HepG2 (cell line): ENCODE measurements at regions not wholly inside any gene's neighbourhood (a gene's known extent, or its start where the extent isn't known, plus 50 kb on each side); places are given as distances from the start of the nearest gene placed in this dataset.

Source experiments
- ATAC-seq: fragments of 200-7000 bp; cut with Tn5 transposase; 3 replicates; pipeline ENCODE4 v1.9.1; 2020; ENCODE audit warnings: mild to moderate bottlenecking, moderate library complexity
- BruUV-seq: library from RNA; stranded (reverse); fragments of 400-500 nt; replicated peaks from 2 replicates; lab custom pipeline; 2021; lab: Mats Ljungman, UMichigan
- CTCF ChIA-PET: fragments of 300-600 bp; formaldehyde crosslinking; extraction: SDS; loops from one replicate; lab custom pipeline; 2021; ENCODE audit warnings: low total read pairs, inconsistent platforms, low intra/inter-chr PET ratio; lab: Yijun Ruan, JAX
- POLR2A ChIA-PET: fragments of 350-600 bp; sonication (Branson Sonifier 250); formaldehyde crosslinking; loops from one replicate; lab custom pipeline; 2020; ENCODE audit warnings: antibody characterized with exemption, inconsistent platforms; lab: Yijun Ruan, JAX
- DNase-seq: peaks from one replicate; pipeline ENCODE4 v3.0.0-alpha.2; 2015; ENCODE audit warnings: low spot score
- FAIRE-seq: peaks from 3 replicates; lab custom pipeline; 2011; peaks lifted over from hg19 to GRCh38; lab: Jason Lieb, UNC
- H2AFZ ChIP-seq: one replicate; pipeline ENCODE4 v1.6.1; 2011; ENCODE audit warnings: low read length, inconsistent platforms
- H3K27ac ChIP-seq: fragments of 300-600 bp; 3 replicates; pipeline ENCODE4 v1.8.0; 2011; ENCODE audit warnings: mixed run types, mild to moderate bottlenecking, mixed read lengths, low read length, inconsistent platforms; ENCODE audit not compliant: insufficient read depth; ENCODE audit errors: extremely low read length
- H3K27me3 ChIP-seq, 2 experiments: fragments of 200-600 bp in 1 of 2; 2 replicates in 1 of 2; 3 replicates in 1 of 2; pipeline versions ENCODE4 v1.6.0 to v1.8.0; 2011; ENCODE audit warnings: low read length in 2 of 2, mild to moderate bottlenecking in 2 of 2, moderate library complexity in 2 of 2, inconsistent platforms in 1 of 2; ENCODE audit not compliant: insufficient read depth in 2 of 2, control insufficient read depth in 1 of 2
- H3K36me3 ChIP-seq, 2 experiments: fragments of 200-600 bp in 1 of 2; replicated peaks in 1 of 2; 2 replicates in 1 of 2; 3 replicates in 1 of 2; pipeline versions ENCODE4 v1.5.1 to v1.8.0; 2011; ENCODE audit warnings: low read length in 2 of 2, inconsistent platforms in 1 of 2; ENCODE audit not compliant: insufficient read depth in 2 of 2, control insufficient read depth in 1 of 2
- H3K4me1 ChIP-seq: 2 replicates; pipeline ENCODE4 v1.5.1; 2012; ENCODE audit warnings: low read length, inconsistent platforms; ENCODE audit not compliant: insufficient read depth
- H3K4me2 ChIP-seq: 2 replicates; pipeline ENCODE4 v1.6.0; 2011; ENCODE audit warnings: low read depth, low read length, inconsistent platforms
- H3K4me3 ChIP-seq, 3 experiments: fragments of 200-600 bp in 1 of 3; sonication (generic), shearing (Covaris generic) in 1 of 3; replicated peaks in 1 of 3; 2 replicates each; pipeline ENCODE4 v1.5.1; 2011 to 2016; ENCODE audit warnings: low read length in 3 of 3, inconsistent platforms in 2 of 3, low read depth in 2 of 3, mild to moderate bottlenecking in 2 of 3, control low read depth in 1 of 3, mixed read lengths in 1 of 3; ENCODE audit not compliant: insufficient read depth in 1 of 3
- H3K79me2 ChIP-seq: one replicate; pipeline ENCODE4 v1.6.1; 2011; ENCODE audit warnings: low read length, inconsistent platforms; ENCODE audit not compliant: insufficient read depth
- H3K9ac ChIP-seq: 2 replicates; pipeline ENCODE4 v1.6.0; 2011; ENCODE audit warnings: mild to moderate bottlenecking, low read depth, low read length, inconsistent platforms; ENCODE audit not compliant: insufficient read depth
- H3K9me3 ChIP-seq: 2 replicates; pipeline ENCODE4 v1.5.1; 2012; ENCODE audit warnings: mild to moderate bottlenecking, low read length
- H4K20me1 ChIP-seq: 2 replicates; pipeline ENCODE4 v1.6.0; 2011; ENCODE audit warnings: inconsistent platforms, mild to moderate bottlenecking, low read length, moderate library complexity; ENCODE audit not compliant: insufficient read depth
- CAMTA2 ChIP-seq: sonication (generic); formaldehyde crosslinking; IDR thresholded peaks from 2 replicates; pipeline ENCODE4 v1.4.0; 2020; ENCODE audit warnings: mild to moderate bottlenecking, missing genetic modification reagents, borderline replicate concordance
- CBX1 ChIP-seq: IDR thresholded peaks from one replicate; pipeline ENCODE4 v1.6.1; 2016; ENCODE audit warnings: antibody characterized with exemption, low read depth
- CBX5 ChIP-seq: sonication (generic); formaldehyde crosslinking; IDR thresholded peaks from 2 replicates; pipeline ENCODE4 v1.4.0; 2020; ENCODE audit warnings: missing genetic modification reagents, borderline replicate concordance
- GATAD2A ChIP-seq: IDR thresholded peaks from 2 replicates; pipeline ENCODE4 v1.6.1; 2016
- JUNB ChIP-seq: sonication (generic); formaldehyde crosslinking; IDR thresholded peaks from 2 replicates; pipeline ENCODE4 v1.8.0; 2022; ENCODE audit warnings: missing genetic modification reagents, mild to moderate bottlenecking, borderline replicate concordance
- SMAD9 ChIP-seq: sonication (generic); formaldehyde crosslinking; IDR thresholded peaks from 2 replicates; pipeline ENCODE4 v1.5.1; 2020; ENCODE audit warnings: mild to moderate bottlenecking, missing genetic modification reagents
- THAP7 ChIP-seq: sonication (generic); formaldehyde crosslinking; IDR thresholded peaks from 2 replicates; pipeline ENCODE4 v1.8.1; 2023; ENCODE audit warnings: mild to moderate bottlenecking, missing genetic modification reagents
- TOPORS ChIP-seq: sonication (generic); formaldehyde crosslinking; IDR thresholded peaks from 2 replicates; pipeline ENCODE4 v1.8.0; 2023; ENCODE audit warnings: mild to moderate bottlenecking, missing genetic modification reagents
- TSC22D2 ChIP-seq: sonication (generic); formaldehyde crosslinking; IDR thresholded peaks from 2 replicates; pipeline ENCODE4 v1.5.1; 2020; ENCODE audit warnings: missing genetic modification reagents, mild to moderate bottlenecking, borderline replicate concordance
- ZC3H13 ChIP-seq: sonication (generic); formaldehyde crosslinking; IDR thresholded peaks from 2 replicates; pipeline ENCODE4 v1.8.1; 2023; ENCODE audit warnings: mild to moderate bottlenecking, missing genetic modification reagents, moderate library complexity
- ZFP36L2 ChIP-seq: sonication (generic); formaldehyde crosslinking; IDR thresholded peaks from 2 replicates; pipeline ENCODE4 v1.4.0; 2020; ENCODE audit warnings: missing genetic modification reagents
- ZNF143 ChIP-seq: sonication (generic); formaldehyde crosslinking; IDR thresholded peaks from 2 replicates; pipeline ENCODE4 v1.4.0; 2020; ENCODE audit warnings: missing genetic modification reagents
- ZNF230 ChIP-seq: sonication (generic); formaldehyde crosslinking; IDR thresholded peaks from 2 replicates; pipeline ENCODE4 v1.4.0; 2020; ENCODE audit warnings: mild to moderate bottlenecking, missing genetic modification reagents
- ZNF740 ChIP-seq: sonication (generic); formaldehyde crosslinking; IDR thresholded peaks from 2 replicates; pipeline ENCODE4 v1.4.0; 2020; ENCODE audit warnings: missing genetic modification reagents
- ZNF746 ChIP-seq: sonication (generic); formaldehyde crosslinking; IDR thresholded peaks from 2 replicates; pipeline ENCODE4 v1.8.0; 2022; ENCODE audit warnings: mild to moderate bottlenecking, missing genetic modification reagents
- ZSCAN21 ChIP-seq: sonication (generic); formaldehyde crosslinking; IDR thresholded peaks from 2 replicates; pipeline ENCODE4 v1.8.0; 2022; ENCODE audit warnings: mild to moderate bottlenecking, missing genetic modification reagents, moderate library complexity, borderline replicate concordance
- WGBS: methylation state at CpG from one replicate; pipeline ENCODE4 v1.1.6; 2017; ENCODE audit warnings: low lambda C conversion rate; 5-methylcytosine and 5-hydroxymethylcytosine counted together
- in situ Hi-C: cut with HindIII; loops from 2 replicates; pipeline ENCODE4 v1.10.0; 2017; ENCODE audit warnings: low pct_unique_long_range_greater_than_20kb; ENCODE audit not compliant: extremely low pct_ligation_motif_present
- intact Hi-C: fragments of 100-400 bp; cut with micrococcal nuclease; formaldehyde crosslinking; loops from one replicate; pipeline ENCODE4 v1.10.0; 2022; ENCODE audit not compliant: unreplicated experiment
- TF ChIP-seq, protein P1 (sequence below): sonication (generic); formaldehyde crosslinking; IDR thresholded peaks from 2 replicates; pipeline ENCODE4 v1.9.0; 2022; ENCODE audit warnings: low read depth, missing genetic modification reagents
- TF ChIP-seq, protein P2 (sequence below): IDR thresholded peaks from 2 replicates; pipeline ENCODE4 v1.6.1; 2016; ENCODE audit warnings: missing genetic modification reagents, missing compliant biosample characterization
- TF ChIP-seq, protein P3 (sequence below): IDR thresholded peaks from 2 replicates; pipeline ENCODE4 v1.6.1; 2016; ENCODE audit warnings: missing compliant biosample characterization, missing genetic modification reagents, borderline replicate concordance

- WGBS = 19% methylated on average over 3 of the region's 4 CpGs
- no peak overlapping the region for H2AFZ ChIP-seq
- H3K4me3 ChIP-seq = no peak overlapping the region
- peaks cover 78% of the 10 kb centered on the region for H3K9me3 ChIP-seq
- no peaks in the 10 kb centered on the region for H3K36me3 ChIP-seq
- no peak for TF ChIP-seq THAP7
- TF ChIP-seq TOPORS (CRISPR knock-in tag) = no peak
- TF ChIP-seq, protein P1, sequence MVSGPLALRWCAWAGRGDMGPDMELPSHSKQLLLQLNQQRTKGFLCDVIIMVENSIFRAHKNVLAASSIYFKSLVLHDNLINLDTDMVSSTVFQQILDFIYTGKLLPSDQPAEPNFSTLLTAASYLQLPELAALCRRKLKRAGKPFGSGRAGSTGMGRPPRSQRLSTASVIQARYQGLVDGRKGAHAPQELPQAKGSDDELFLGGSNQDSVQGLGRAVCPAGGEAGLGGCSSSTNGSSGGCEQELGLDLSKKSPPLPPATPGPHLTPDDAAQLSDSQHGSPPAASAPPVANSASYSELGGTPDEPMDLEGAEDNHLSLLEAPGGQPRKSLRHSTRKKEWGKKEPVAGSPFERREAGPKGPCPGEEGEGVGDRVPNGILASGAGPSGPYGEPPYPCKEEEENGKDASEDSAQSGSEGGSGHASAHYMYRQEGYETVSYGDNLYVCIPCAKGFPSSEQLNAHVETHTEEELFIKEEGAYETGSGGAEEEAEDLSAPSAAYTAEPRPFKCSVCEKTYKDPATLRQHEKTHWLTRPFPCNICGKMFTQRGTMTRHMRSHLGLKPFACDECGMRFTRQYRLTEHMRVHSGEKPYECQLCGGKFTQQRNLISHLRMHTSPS (CRISPR knock-in tag) = no peak
- no peak for TF ChIP-seq CAMTA2 (CRISPR knock-in tag)
- TF ChIP-seq GATAD2A (CRISPR knock-in tag) = no peak
- TF ChIP-seq ZNF740 (CRISPR knock-in tag) = no peak
- TF ChIP-seq, protein P2, sequence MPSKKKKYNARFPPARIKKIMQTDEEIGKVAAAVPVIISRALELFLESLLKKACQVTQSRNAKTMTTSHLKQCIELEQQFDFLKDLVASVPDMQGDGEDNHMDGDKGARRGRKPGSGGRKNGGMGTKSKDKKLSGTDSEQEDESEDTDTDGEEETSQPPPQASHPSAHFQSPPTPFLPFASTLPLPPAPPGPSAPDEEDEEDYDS (CRISPR knock-in tag) = no peak
- no peak for TF ChIP-seq ZNF746 (CRISPR knock-in tag)
- TF ChIP-seq ZNF143 (CRISPR knock-in tag) = no peak
- TF ChIP-seq ZC3H13 (CRISPR knock-in tag) = no peak
- no peak for TF ChIP-seq CBX5 (CRISPR knock-in tag)
- TF ChIP-seq, protein P3, sequence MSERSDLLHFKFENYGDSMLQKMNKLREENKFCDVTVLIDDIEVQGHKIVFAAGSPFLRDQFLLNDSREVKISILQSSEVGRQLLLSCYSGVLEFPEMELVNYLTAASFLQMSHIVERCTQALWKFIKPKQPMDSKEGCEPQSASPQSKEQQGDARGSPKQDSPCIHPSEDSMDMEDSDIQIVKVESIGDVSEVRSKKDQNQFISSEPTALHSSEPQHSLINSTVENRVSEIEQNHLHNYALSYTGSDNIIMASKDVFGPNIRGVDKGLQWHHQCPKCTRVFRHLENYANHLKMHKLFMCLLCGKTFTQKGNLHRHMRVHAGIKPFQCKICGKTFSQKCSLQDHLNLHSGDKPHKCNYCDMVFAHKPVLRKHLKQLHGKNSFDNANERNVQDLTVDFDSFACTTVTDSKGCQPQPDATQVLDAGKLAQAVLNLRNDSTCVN (CRISPR knock-in tag) = no peak
- TF ChIP-seq ZNF230 (CRISPR knock-in tag) = no peak
- no peak for TF ChIP-seq JUNB (CRISPR knock-in tag)
- TF ChIP-seq SMAD9 (CRISPR knock-in tag) = no peak
- no peak for TF ChIP-seq CBX1
- TF ChIP-seq ZFP36L2 = no peak
- TF ChIP-seq ZSCAN21 (CRISPR knock-in tag) = no peak
- no peak for TF ChIP-seq TSC22D2 (CRISPR knock-in tag)
- no TSS peak for BruUV-seq
- no peak overlapping the region for H3K4me2 ChIP-seq
- no peak overlapping the region for H3K27ac ChIP-seq
- ATAC-seq (no peak), DNase-seq (no peak), FAIRE-seq (no peak)
- CTCF ChIA-PET = no interaction called here
- in situ Hi-C loops (no loop called here), intact Hi-C loops (no loop called here)
- no peaks in the 10 kb centered on the region for H3K27me3 ChIP-seq
- H4K20me1 ChIP-seq = no peaks in the 10 kb centered on the region
- no peak overlapping the region for H3K9ac ChIP-seq
- no peaks in the 10 kb centered on the region for H3K4me1 ChIP-seq
- no peaks in the 10 kb centered on the region for H3K79me2 ChIP-seq
- POLR2A ChIA-PET = no interaction called here
These were observed 62.6 kb upstream of the CNTN4 start for GRCh38 chr3:2036076-2036475.
